HG03378 (cell line): ENCODE measurements at regions not wholly inside any gene's neighbourhood (a gene's known extent, or its start where the extent isn't known, plus 50 kb on each side); places are given as distances from the start of the nearest gene placed in this dataset.

Experiments used
- ATAC-seq: cut with Tn5 transposase; IDR thresholded peaks from one replicate; pipeline ENCODE4 v1.9.1; 2021; ENCODE audit warnings: mild to moderate bottlenecking, moderate library complexity; ENCODE audit not compliant: unreplicated experiment

- no peak for ATAC-seq
Observed at GRCh38 chr18:79608999-79609461, 70.6 kb upstream of the CTDP1 start.

- no peak for ATAC-seq
Observed at GRCh38 chr18:79609841-79610281, 69.7 kb upstream of the CTDP1 start.

- no peak for ATAC-seq
Observed at GRCh38 chr18:79610461-79611039, 69.1 kb upstream of the CTDP1 start.

- ATAC-seq: no peak
Observed at GRCh38 chr18:79611040-79611681, 68.4 kb upstream of the CTDP1 start.

GRCh38 chr18:79612291-79613108, 67.1 kb upstream of the CTDP1 start:
- ATAC-seq: no peak

- no peak for ATAC-seq
Observed at GRCh38 chr18:79613186-79613931, 66.2 kb upstream of the CTDP1 start.

- ATAC-seq: no peak
Observed at GRCh38 chr18:79614211-79614955, 65.2 kb upstream of the CTDP1 start.

- no peak for ATAC-seq
Observed at GRCh38 chr18:79615091-79615490, 64.5 kb upstream of the CTDP1 start.

- no peak for ATAC-seq
Observed at GRCh38 chr18:79615586-79615985, 64.0 kb upstream of the CTDP1 start.

- no peak for ATAC-seq
Observed at GRCh38 chr18:79616651-79617510, 62.7 kb upstream of the CTDP1 start.

GRCh38 chr18:79617511-79618500, 61.8 kb upstream of the CTDP1 start:
- no peak for ATAC-seq

GRCh38 chr18:79620576-79621165, 58.9 kb upstream of the CTDP1 start:
- ATAC-seq: no peak

GRCh38 chr18:79621501-79621900, 58.1 kb upstream of the CTDP1 start:
- ATAC-seq: no peak

- no peak for ATAC-seq
Observed at GRCh38 chr18:79622004-79622403, 57.6 kb upstream of the CTDP1 start.

- ATAC-seq: peak; percentile 32
Observed at GRCh38 chr18:79624356-79625170, 55.0 kb upstream of the CTDP1 start.

GRCh38 chr18:79625195-79625923, 54.2 kb upstream of the CTDP1 start:
- peak; percentile 93 for ATAC-seq
